K562 (cell line): ENCODE measurements at regions not wholly inside any gene's neighbourhood (a gene's known extent, or its start where the extent isn't known, plus 50 kb on each side); places are given as distances from the start of the nearest gene placed in this dataset.

Source experiments
- ATAC-seq: fragments of 200-7000 bp; cut with Tn5 transposase; 3 replicates; pipeline ENCODE4 v1.9.1; 2020; ENCODE audit warnings: moderate library complexity
- BruUV-seq: library from RNA; stranded (reverse); fragments of 400-500 nt; replicated peaks from 2 replicates; lab custom pipeline; 2021; lab: Mats Ljungman, UMichigan
- CTCF ChIA-PET: fragments of 300-600 bp; formaldehyde crosslinking; extraction: SDS; loops from one replicate; lab custom pipeline; 2021; ENCODE audit warnings: low intra/inter-chr PET ratio; lab: Yijun Ruan, JAX
- POLR2A ChIA-PET: fragments of 300-600, 350-650 bp; sonication (Branson Sonifier 250); formaldehyde crosslinking; extraction: SDS; loops from one replicate; lab custom pipeline; 2021; ENCODE audit warnings: antibody characterized with exemption, inconsistent platforms; lab: Yijun Ruan, JAX
- DNase-seq, 4 experiments: peaks; one replicate each; pipeline versions ENCODE4 v3.0.0 to v3.0.0-alpha.2; 2011 to 2018; ENCODE audit warnings: low spot score in 3 of 4, mixed read lengths in 3 of 4; ENCODE audit errors: extremely low read depth in 1 of 4
- FAIRE-seq: peaks from 2 replicates; lab custom pipeline; 2011; peaks lifted over from hg19 to GRCh38; lab: Jason Lieb, UNC
- H2AFZ ChIP-seq: 2 replicates; pipeline ENCODE4 v1.6.0; 2011; ENCODE audit warnings: low read depth, low read length, control low read depth, inconsistent platforms
- H3K27ac ChIP-seq: fragments of 200-600 bp; 3 replicates; pipeline ENCODE4 v1.8.0; 2011; ENCODE audit warnings: low read depth, mild to moderate bottlenecking, control low read depth, inconsistent platforms, low read length, moderate library complexity, mixed read lengths; ENCODE audit errors: extremely low read depth
- H3K27me3 ChIP-seq, 2 experiments: fragments of 300-600 bp in 1 of 2; 2 replicates in 1 of 2; 3 replicates in 1 of 2; pipeline versions ENCODE4 v1.6.0 to v1.8.0; 2011; ENCODE audit warnings: inconsistent platforms in 2 of 2, low read length in 2 of 2, mild to moderate bottlenecking in 1 of 2, mixed read lengths in 1 of 2, moderate library complexity in 1 of 2; ENCODE audit not compliant: control insufficient read depth in 2 of 2, insufficient read depth in 2 of 2
- H3K36me3 ChIP-seq: fragments of 300-600 bp; 3 replicates; pipeline ENCODE4 v1.8.0; 2011; ENCODE audit warnings: mild to moderate bottlenecking, low read length, inconsistent platforms; ENCODE audit not compliant: control insufficient read depth, insufficient read depth
- H3K4me1 ChIP-seq, 2 experiments: fragments of 200-600 bp in 1 of 2; replicated peaks in 1 of 2; 2 replicates in 1 of 2; 3 replicates in 1 of 2; pipeline versions ENCODE4 v1.5.1 to v1.8.0; 2011; ENCODE audit warnings: inconsistent platforms in 2 of 2, low read length in 2 of 2, mild to moderate bottlenecking in 1 of 2, mixed read lengths in 1 of 2, moderate library complexity in 1 of 2; ENCODE audit not compliant: control insufficient read depth in 2 of 2, insufficient read depth in 2 of 2
- H3K4me2 ChIP-seq: 2 replicates; pipeline ENCODE4 v1.6.1; 2011; ENCODE audit warnings: low read length, control low read depth, inconsistent platforms, mixed read lengths; ENCODE audit not compliant: insufficient read depth
- H3K4me3 ChIP-seq: fragments of 200-600 bp; sonication (generic), shearing (Covaris generic); 2 replicates; pipeline ENCODE4 v1.5.1; 2016; ENCODE audit warnings: control low read depth, inconsistent platforms
- H3K79me2 ChIP-seq: fragments of 200-600 bp; 3 replicates; pipeline ENCODE4 v1.8.0; 2011; ENCODE audit warnings: low read length, inconsistent platforms; ENCODE audit not compliant: control insufficient read depth, insufficient read depth
- H3K9ac ChIP-seq, 2 experiments: 2 replicates each; pipeline versions ENCODE4 v1.6.0 to v1.6.1; 2011; ENCODE audit warnings: low read depth in 2 of 2, low read length in 2 of 2, control low read depth in 1 of 2, inconsistent platforms in 1 of 2, mild to moderate bottlenecking in 1 of 2, mixed read lengths in 1 of 2; ENCODE audit not compliant: insufficient read depth in 1 of 2
- H3K9me1 ChIP-seq: one replicate; pipeline ENCODE4 v1.6.0; 2011; ENCODE audit warnings: inconsistent platforms, mild to moderate bottlenecking, low read length, moderate library complexity; ENCODE audit not compliant: control insufficient read depth, insufficient read depth
- H3K9me3 ChIP-seq: replicated peaks from 2 replicates; pipeline ENCODE4 v1.5.1; 2011; ENCODE audit warnings: low read depth, low read length, inconsistent platforms; ENCODE audit not compliant: control insufficient read depth, insufficient read depth
- H4K20me1 ChIP-seq: replicated peaks from 2 replicates; pipeline ENCODE4 v1.6.1; 2011; ENCODE audit warnings: low read length, inconsistent platforms, mixed read lengths; ENCODE audit not compliant: control insufficient read depth, insufficient read depth
- CC2D1A ChIP-seq: fragments of 450-650 bp; IDR thresholded peaks from 2 replicates; pipeline ENCODE4 v1.6.1; 2017; ENCODE audit warnings: mild to moderate bottlenecking
- ELK1 ChIP-seq: sonication (generic); formaldehyde crosslinking; IDR thresholded peaks from 2 replicates; pipeline ENCODE4 v1.8.1; 2022; ENCODE audit warnings: missing genetic modification reagents
- KAT7 ChIP-seq: sonication (generic); formaldehyde crosslinking; IDR thresholded peaks from 2 replicates; pipeline ENCODE4 v1.8.0; 2022; ENCODE audit warnings: missing genetic modification reagents, mild to moderate bottlenecking, borderline replicate concordance
- POLR2AphosphoS5 ChIP-seq: IDR thresholded peaks from 2 replicates; pipeline ENCODE4 v1.6.1; 2011; ENCODE audit warnings: mild to moderate bottlenecking, low read depth, low read length, moderate library complexity; ENCODE audit not compliant: control insufficient read depth, insufficient read depth
- TCF3 ChIP-seq: sonication (generic); formaldehyde crosslinking; IDR thresholded peaks from 2 replicates; pipeline ENCODE4 v1.4.0; 2020; ENCODE audit warnings: mild to moderate bottlenecking, missing genetic modification reagents
- TEAD2 ChIP-seq: fragments of 450-650 bp; IDR thresholded peaks from 2 replicates; pipeline ENCODE4 v1.6.1; 2016; ENCODE audit warnings: missing genetic modification characterization, control low read depth, missing compliant biosample characterization
- ZNF184 ChIP-seq: sonication (generic); formaldehyde crosslinking; IDR thresholded peaks from 2 replicates; pipeline ENCODE4 v1.5.0; 2020; ENCODE audit warnings: missing genetic modification reagents
- WGBS: fragments of 100-300 bp; shearing (Covaris generic); methylation state at CpG from one replicate; pipeline ENCODE4 v1.1.6; 2016; ENCODE audit warnings: low coverage, mixed read lengths; ENCODE audit not compliant: insufficient coverage; ENCODE audit errors: missing lambda C conversion rate; 5-methylcytosine and 5-hydroxymethylcytosine counted together
- in situ Hi-C: fragments of 300-500 bp; cut with MboI; formaldehyde crosslinking; loops from 4 replicates; pipeline ENCODE4 v1.15.0; 2018; ENCODE audit warnings: inconsistent platforms, mixed read lengths
- intact Hi-C: fragments of 100-400 bp; cut with micrococcal nuclease; formaldehyde crosslinking; loops from 2 replicates; pipeline ENCODE4 v1.14.2; 2022

- Histone ChIP-seq H3K4me3 (no peak overlapping the region), H3K36me3 (no peaks in the 10 kb centered on the region), H3K4me1 (no peaks in the 10 kb centered on the region), H3K9ac (no peak overlapping the region), H3K9me1 (no peaks in the 10 kb centered on the region), H2AFZ (no peak overlapping the region), H3K9me3 (no peaks in the 10 kb centered on the region; the same call in 1 of the 2 replicates), H3K4me2 (no peak overlapping the region), H3K79me2 (no peaks in the 10 kb centered on the region), H3K27me3 (no peaks in the 10 kb centered on the region), H4K20me1 (no peaks in the 10 kb centered on the region), H3K27ac (no peak overlapping the region)
- DNase-seq (no peak), FAIRE-seq (no peak), ATAC-seq (no peak)
- TF ChIP-seq TCF3 (CRISPR knock-in tag) (no peak), ZNF184 (CRISPR knock-in tag) (no peak), CC2D1A (no peak), ELK1 (CRISPR knock-in tag) (no peak), KAT7 (CRISPR knock-in tag) (no peak), POLR2AphosphoS5 (no peak), TEAD2 (tag) (no peak)
- CTCF ChIA-PET: no interaction called here
- BruUV-seq: no TSS peak
- POLR2A ChIA-PET: interaction anchor here (0.5 kb wide), 1 partner anchor 14 kb away, joined by 3 read pairs; no protein-coding TSS in a partner anchor
- intact Hi-C loops: no loop called here
- 0% methylated on average over 2 of the region's 2 CpGs for WGBS
- in situ Hi-C loops: no loop called here
Observed at GRCh38 chr6:9583753-9584352, 831.0 kb downstream of the TFAP2A start.
